ENCODE measurements at regions not wholly inside any gene's neighbourhood (a gene's known extent, or its start where the extent isn't known, plus 50 kb on each side); places are given as distances from the start of the nearest gene placed in this dataset.

- H3K27ac ChIP-seq, result no peak overlapping the region
- H3K27me3 ChIP-seq, result no peaks in the 10 kb centered on the region
- H3K4me3 ChIP-seq, result no peak overlapping the region
- DNase-seq (ENCODE audit: low spot score in 2 of 2), result no peak
- H3K4me1 ChIP-seq, result no peaks in the 10 kb centered on the region
- intact Hi-C loops (cut with DNase I), result no loop called here
- no peak for TF ChIP-seq CTCF (IDR thresholded peaks at IDR 0.05)
- no peaks in the 10 kb centered on the region for H3K9me3 ChIP-seq
- H3K36me3 ChIP-seq, result no peaks in the 10 kb centered on the region
Observed at GRCh38 chr1:181353526-181353925, 129.8 kb upstream of the CACNA1E start.

GRCh38 chr1:181354865-181355264 lies 128.5 kb upstream of the CACNA1E start:
- no peak for DNase-seq (ENCODE audit: low spot score in 2 of 2)
- Histone ChIP-seq H3K27me3 (no peaks in the 10 kb centered on the region), H3K36me3 (no peaks in the 10 kb centered on the region), H3K4me3 (no peak overlapping the region), H3K4me1 (no peaks in the 10 kb centered on the region), H3K9me3 (no peaks in the 10 kb centered on the region), H3K27ac (no peak overlapping the region)
- intact Hi-C loops (cut with DNase I), result no loop called here
- no peak for TF ChIP-seq CTCF (IDR thresholded peaks at IDR 0.05)

GRCh38 chr1:181356505-181357340 lies 126.6 kb upstream of the CACNA1E start:
- no peak overlapping the region for H3K27ac ChIP-seq
- intact Hi-C loops (cut with DNase I), result no loop called here
- H3K27me3 ChIP-seq, result no peaks in the 10 kb centered on the region
- H3K9me3 ChIP-seq, result no peaks in the 10 kb centered on the region
- TF ChIP-seq CTCF (IDR thresholded peaks at IDR 0.05), result no peak
- H3K4me3 ChIP-seq, result no peak overlapping the region
- no peaks in the 10 kb centered on the region for H3K36me3 ChIP-seq
- DNase-seq (ENCODE audit: low spot score in 2 of 2), result no peak
- no peaks in the 10 kb centered on the region for H3K4me1 ChIP-seq

- Histone ChIP-seq H3K4me1 (no peaks in the 10 kb centered on the region), H3K27ac (no peak overlapping the region), H3K9me3 (no peaks in the 10 kb centered on the region), H3K27me3 (no peaks in the 10 kb centered on the region), H3K4me3 (no peak overlapping the region), H3K36me3 (no peaks in the 10 kb centered on the region)
- intact Hi-C loops (cut with DNase I), result no loop called here
- no peak for TF ChIP-seq CTCF (IDR thresholded peaks at IDR 0.05)
- no peak for DNase-seq (ENCODE audit: low spot score in 2 of 2)
Observed at GRCh38 chr1:181359012-181359411, 124.3 kb upstream of the CACNA1E start.

GRCh38 chr1:181364801-181365200 lies 118.5 kb upstream of the CACNA1E start:
- Histone ChIP-seq H3K4me1 (no peaks in the 10 kb centered on the region), H3K27me3 (no peaks in the 10 kb centered on the region), H3K36me3 (no peaks in the 10 kb centered on the region), H3K4me3 (no peak overlapping the region), H3K9me3 (no peaks in the 10 kb centered on the region), H3K27ac (no peak overlapping the region)
- intact Hi-C loops (cut with DNase I), result no loop called here
- DNase-seq (ENCODE audit: low spot score in 2 of 2), result no peak
- no peak for TF ChIP-seq CTCF (IDR thresholded peaks at IDR 0.05)

All from ascending aorta (tissue), 2 donors.